Testis (tissue), 2 donors: ENCODE measurements at regions not wholly inside any gene's neighbourhood (a gene's known extent, or its start where the extent isn't known, plus 50 kb on each side); places are given as distances from the start of the nearest gene placed in this dataset.

Source experiments
- DNase-seq: peaks from one replicate; pipeline ENCODE4 v3.0.0-alpha.2; 2019
- H3K27ac ChIP-seq, 2 donors: fragments of 200-600 bp; sonication (generic); one replicate each; pipeline ENCODE4 v1.5.1; 2019
- H3K27me3 ChIP-seq: fragments of 200-600 bp; sonication (generic); one replicate; pipeline ENCODE4 v1.5.1; 2019
- H3K36me3 ChIP-seq: fragments of 200-600 bp; sonication (generic); one replicate; pipeline ENCODE4 v1.5.1; 2017; ENCODE audit warnings: low read depth; ENCODE audit errors: missing control alignments
- H3K4me1 ChIP-seq: fragments of 200-600 bp; sonication (generic); one replicate; pipeline ENCODE4 v1.5.1; 2019
- H3K4me3 ChIP-seq, 2 donors: fragments of 200-600 bp; sonication (generic); one replicate each; pipeline ENCODE4 v1.5.1; 2017 to 2019
- H3K9me3 ChIP-seq: fragments of 200-600 bp; sonication (generic); one replicate; pipeline ENCODE4 v1.5.1; 2017
- POLR2A ChIP-seq: fragments of 450-650 bp; IDR thresholded peaks from one replicate; pipeline ENCODE4 v1.6.1; 2017; ENCODE audit warnings: antibody characterized with exemption, mild to moderate bottlenecking, moderate library complexity
- WGBS, 2 donors: methylation state at CpG; one replicate each; pipeline ENCODE4 v1.1.5; 2018; 5-methylcytosine and 5-hydroxymethylcytosine counted together
- intact Hi-C: fragments of 100-400 bp; cut with DNase I; formaldehyde crosslinking; loops from one replicate; pipeline ENCODE4 v1.15.1; 2023; ENCODE audit warnings: low total_unique reads
- TF ChIP-seq, protein P1 (sequence below), 3 experiments: fragments of 450-650 bp in 2 of 3; fragments of 200-600 bp in 1 of 3; sonication (generic) in 1 of 3; IDR thresholded peaks; one replicate each; pipeline ENCODE4 v1.5.1; 2016 to 2019; ENCODE audit warnings: antibody characterized with exemption in 3 of 3, mild to moderate bottlenecking in 2 of 3, moderate library complexity in 1 of 3

DNA sequence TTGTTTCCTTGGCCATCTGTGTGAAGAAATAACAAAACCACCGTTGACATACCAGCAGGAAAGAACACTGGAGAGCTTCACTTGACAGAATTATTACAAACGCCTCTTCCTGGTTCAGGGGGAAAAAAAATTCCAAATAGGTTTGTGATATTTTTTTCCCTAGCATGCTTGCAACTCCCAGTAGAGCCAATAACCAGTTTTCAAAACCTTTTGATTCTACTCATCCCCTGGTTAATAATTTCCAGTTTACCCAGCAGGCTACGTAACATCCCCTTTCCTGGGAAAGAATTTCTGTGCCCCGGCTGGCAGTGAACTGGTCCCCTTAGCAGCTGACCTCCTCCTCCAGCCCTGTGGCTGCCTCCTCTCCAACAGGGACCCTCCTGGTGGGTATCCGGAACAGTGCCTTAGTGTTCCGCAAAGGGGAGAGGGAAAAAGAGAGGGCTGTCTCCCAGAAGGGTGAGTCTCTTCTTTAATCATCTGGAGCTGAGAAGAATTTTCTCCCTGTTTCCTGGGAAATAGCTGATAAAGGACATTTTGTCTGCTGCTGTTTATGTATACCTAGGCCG lies 72.8 kb upstream of the BOD1 start:
- no peaks in the 10 kb centered on the region for H3K9me3 ChIP-seq
- no peak for DNase-seq
- no peak overlapping the region for H3K27ac ChIP-seq
- no peak overlapping the region for H3K4me3 ChIP-seq
- 42 to 54% methylated on average over 7 of the region's 7 CpGs for WGBS, 2 donors
- H3K4me1 ChIP-seq, result peaks cover 13% of the 10 kb centered on the region
- TF ChIP-seq, protein P1, sequence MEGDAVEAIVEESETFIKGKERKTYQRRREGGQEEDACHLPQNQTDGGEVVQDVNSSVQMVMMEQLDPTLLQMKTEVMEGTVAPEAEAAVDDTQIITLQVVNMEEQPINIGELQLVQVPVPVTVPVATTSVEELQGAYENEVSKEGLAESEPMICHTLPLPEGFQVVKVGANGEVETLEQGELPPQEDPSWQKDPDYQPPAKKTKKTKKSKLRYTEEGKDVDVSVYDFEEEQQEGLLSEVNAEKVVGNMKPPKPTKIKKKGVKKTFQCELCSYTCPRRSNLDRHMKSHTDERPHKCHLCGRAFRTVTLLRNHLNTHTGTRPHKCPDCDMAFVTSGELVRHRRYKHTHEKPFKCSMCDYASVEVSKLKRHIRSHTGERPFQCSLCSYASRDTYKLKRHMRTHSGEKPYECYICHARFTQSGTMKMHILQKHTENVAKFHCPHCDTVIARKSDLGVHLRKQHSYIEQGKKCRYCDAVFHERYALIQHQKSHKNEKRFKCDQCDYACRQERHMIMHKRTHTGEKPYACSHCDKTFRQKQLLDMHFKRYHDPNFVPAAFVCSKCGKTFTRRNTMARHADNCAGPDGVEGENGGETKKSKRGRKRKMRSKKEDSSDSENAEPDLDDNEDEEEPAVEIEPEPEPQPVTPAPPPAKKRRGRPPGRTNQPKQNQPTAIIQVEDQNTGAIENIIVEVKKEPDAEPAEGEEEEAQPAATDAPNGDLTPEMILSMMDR (IDR thresholded peaks at IDR 0.05), result no peak
- no peak for TF ChIP-seq POLR2A
- H3K36me3 ChIP-seq, result no peaks in the 10 kb centered on the region
- intact Hi-C loops, result no loop called here
- no peaks in the 10 kb centered on the region for H3K27me3 ChIP-seq

DNA sequence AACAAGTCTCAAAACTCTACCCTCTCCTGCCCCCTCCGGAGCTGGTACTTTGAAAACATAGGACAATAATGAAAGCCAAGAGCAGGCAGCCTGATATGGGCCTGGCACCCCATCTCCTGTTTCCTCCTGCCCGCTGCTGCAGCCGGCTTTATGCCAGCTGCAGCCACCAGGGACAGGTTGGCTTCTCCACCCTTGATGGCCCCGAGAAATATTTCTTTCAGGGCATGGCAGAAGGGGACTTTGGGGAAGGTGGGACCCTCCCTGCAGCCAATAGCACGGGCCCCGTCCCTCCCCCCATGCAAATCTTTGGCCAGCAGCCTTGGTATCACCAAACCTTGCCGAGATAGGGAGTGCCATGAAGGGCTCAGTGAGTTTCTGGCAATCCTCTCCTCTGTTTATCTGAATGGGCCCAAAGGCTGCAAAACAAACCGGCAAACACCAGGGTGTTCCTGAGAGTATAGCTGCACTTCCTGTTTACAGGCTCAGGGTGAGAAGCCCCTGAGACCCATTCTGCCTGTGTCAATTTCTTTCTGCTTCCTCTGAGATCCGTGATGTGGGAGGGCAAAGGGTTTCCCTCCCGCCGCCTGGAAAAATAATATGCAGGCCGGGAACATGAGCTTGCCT lies 73.4 kb upstream of the BOD1 start:
- Histone ChIP-seq H3K27me3 (no peaks in the 10 kb centered on the region), H3K27ac (no peak overlapping the region), H3K4me3 (no peak overlapping the region), H3K9me3 (no peaks in the 10 kb centered on the region), H3K36me3 (no peaks in the 10 kb centered on the region), H3K4me1 (peaks cover 13% of the 10 kb centered on the region)
- no peak for TF ChIP-seq POLR2A
- TF ChIP-seq, protein P1 (IDR thresholded peaks at IDR 0.05), result no peak
- intact Hi-C loops, result no loop called here
- WGBS, 2 donors, result 52 to 64% methylated on average over 12 of the region's 12 CpGs
- no peak for DNase-seq

DNA sequence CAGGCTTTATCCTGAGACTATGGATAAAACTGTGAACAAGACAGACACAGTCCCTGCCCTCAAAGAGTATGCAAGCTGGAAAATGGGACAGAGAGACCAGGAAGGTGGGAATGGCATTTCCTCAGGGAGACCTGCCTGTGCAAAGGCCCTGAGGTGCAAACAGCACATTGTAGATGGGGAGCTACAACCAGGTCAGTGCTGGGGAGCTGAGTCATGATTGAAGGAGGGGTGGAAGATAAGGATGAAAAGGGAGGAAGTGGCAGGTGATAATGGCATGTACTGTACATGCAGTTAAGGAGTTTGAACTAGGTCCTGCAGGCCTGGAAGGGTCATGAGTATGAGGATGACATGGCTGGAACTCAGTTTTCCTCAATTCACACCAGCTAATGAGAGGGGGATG lies 75.5 kb upstream of the BOD1 start:
- intact Hi-C loops, result no loop called here
- no peak overlapping the region for H3K27ac ChIP-seq
- no peaks in the 10 kb centered on the region for H3K27me3 ChIP-seq
- H3K4me3 ChIP-seq, result no peak overlapping the region
- H3K4me1 ChIP-seq, result peaks cover 13% of the 10 kb centered on the region
- TF ChIP-seq POLR2A, result no peak
- TF ChIP-seq, protein P1 (IDR thresholded peaks at IDR 0.05), result no peak
- no peaks in the 10 kb centered on the region for H3K9me3 ChIP-seq
- no peak for DNase-seq
- no peaks in the 10 kb centered on the region for H3K36me3 ChIP-seq

DNA sequence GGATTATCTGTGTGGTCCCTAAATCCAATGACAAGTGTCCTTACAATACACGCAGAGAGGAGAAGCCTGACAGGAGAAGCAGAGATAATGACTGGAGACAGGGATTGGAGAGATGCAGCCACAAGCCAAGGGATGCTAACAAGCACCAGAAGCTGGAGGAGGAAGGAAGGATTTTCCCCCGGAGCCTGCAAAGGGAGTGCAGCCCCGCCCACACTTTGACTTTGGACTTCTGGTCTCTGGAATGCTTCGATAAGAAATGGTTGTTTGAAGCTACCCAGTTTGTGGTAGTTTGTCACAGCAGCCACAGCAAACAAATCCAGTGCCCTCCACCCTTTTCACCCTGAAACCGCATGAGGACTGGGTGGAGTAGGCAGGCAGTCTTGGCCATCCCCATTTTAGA lies 77.2 kb upstream of the BOD1 start:
- H3K27ac ChIP-seq, result no peak overlapping the region
- intact Hi-C loops, result no loop called here
- 75% methylated on average over 5 of the region's 5 CpGs for WGBS, 2 donors
- DNase-seq, result no peak
- no peak overlapping the region for H3K4me3 ChIP-seq
- no peaks in the 10 kb centered on the region for H3K36me3 ChIP-seq
- H3K9me3 ChIP-seq, result no peaks in the 10 kb centered on the region
- H3K27me3 ChIP-seq, result no peaks in the 10 kb centered on the region
- TF ChIP-seq, protein P1 (IDR thresholded peaks at IDR 0.05), result no peak
- TF ChIP-seq POLR2A, result no peak
- H3K4me1 ChIP-seq, result peaks cover 13% of the 10 kb centered on the region

DNA sequence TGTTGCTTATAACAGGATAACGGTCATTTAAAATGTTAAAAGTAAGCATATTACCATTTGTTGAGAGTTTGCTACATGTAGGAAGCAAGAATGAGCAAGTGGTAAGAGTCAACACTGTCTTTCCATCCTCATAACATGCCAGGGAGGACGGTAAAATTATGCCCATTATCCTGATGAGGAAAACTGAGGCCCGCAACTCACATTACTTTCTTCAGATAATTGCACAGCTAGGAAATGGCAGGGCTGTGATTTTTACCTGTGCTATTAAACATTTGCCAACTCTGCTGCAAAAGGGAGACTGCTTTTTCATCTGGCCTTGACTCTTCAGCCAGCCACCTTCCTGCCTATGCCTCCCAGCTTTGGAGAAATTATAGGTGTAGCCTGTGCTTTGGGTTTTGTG lies 79.8 kb upstream of the BOD1 start:
- intact Hi-C loops, result no loop called here
- 88 to 93% methylated on average over 3 of the region's 3 CpGs for WGBS, 2 donors
- Histone ChIP-seq H3K9me3 (no peaks in the 10 kb centered on the region), H3K4me3 (no peak overlapping the region), H3K27me3 (no peaks in the 10 kb centered on the region), H3K4me1 (no peaks in the 10 kb centered on the region), H3K36me3 (no peaks in the 10 kb centered on the region), H3K27ac (no peak overlapping the region)
- DNase-seq, result no peak
- TF ChIP-seq, protein P1 (IDR thresholded peaks at IDR 0.05), result no peak
- no peak for TF ChIP-seq POLR2A
